ENCODE measurements at regions not wholly inside any gene's neighbourhood (a gene's known extent, or its start where the extent isn't known, plus 50 kb on each side); places are given as distances from the start of the nearest gene placed in this dataset.

- Histone ChIP-seq H3K9me3 (ENCODE audit: control insufficient read depth in 2 of 2, insufficient read depth in 1 of 2, low read depth in 1 of 2, low read length in 1 of 2) (no peaks in the 10 kb centered on the region), H3K27ac (ENCODE audit: low read depth in 1 of 3, low read length in 2 of 3) (no peak overlapping the region), H3K4me3 (ENCODE audit: low read depth in 1 of 3, low read length in 3 of 3) (no peak overlapping the region), H3K4me1 (ENCODE audit: control insufficient read depth in 3 of 3, insufficient read depth in 2 of 3, low read depth in 1 of 3, low read length in 2 of 3) (peaks cover 0 to 39% (median 0%) of the 10 kb centered on the region in 3 donors), H3K36me3 (ENCODE audit: control insufficient read depth in 3 of 3, insufficient read depth in 2 of 3, low read depth in 1 of 3, low read length in 3 of 3) (no peaks in the 10 kb centered on the region), H3K27me3 (ENCODE audit: control insufficient read depth in 3 of 3, insufficient read depth in 3 of 3, low read length in 3 of 3) (peaks cover 0 to 2% (median 0%) of the 10 kb centered on the region in 3 donors)
- WGBS, 3 donors: 90 to 91% (median 91%) methylated on average over 3 of the region's 3 CpGs
- no peak for FAIRE-seq
- DNase-seq: no peak
These were observed 78.4 kb downstream of the ADAMTS15 start for GRCh38 chr11:130526846-130527245.

- no peak overlapping the region for H3K4me3 ChIP-seq (ENCODE audit: low read depth in 1 of 3, low read length in 3 of 3)
- H3K27ac ChIP-seq (ENCODE audit: low read depth in 1 of 3, low read length in 2 of 3): peak overlapping the region in 1 of 3 donors; percentile 51
- H3K27me3 ChIP-seq (ENCODE audit: control insufficient read depth in 3 of 3, insufficient read depth in 3 of 3, low read length in 3 of 3): peaks cover 0 to 2% (median 0%) of the 10 kb centered on the region in 3 donors
- H3K9me3 ChIP-seq (ENCODE audit: control insufficient read depth in 2 of 2, insufficient read depth in 1 of 2, low read depth in 1 of 2, low read length in 1 of 2): no peaks in the 10 kb centered on the region
- DNase-seq (peak; percentile 6 to 45), FAIRE-seq (no peak)
- H3K36me3 ChIP-seq (ENCODE audit: control insufficient read depth in 3 of 3, insufficient read depth in 2 of 3, low read depth in 1 of 3, low read length in 3 of 3): no peaks in the 10 kb centered on the region
- 40 to 56% (median 48%) methylated on average over 5 of the region's 5 CpGs for WGBS, 3 donors
- H3K4me1 ChIP-seq (ENCODE audit: control insufficient read depth in 3 of 3, insufficient read depth in 2 of 3, low read depth in 1 of 3, low read length in 2 of 3): peaks cover 0 to 30% (median 0%) of the 10 kb centered on the region in 3 donors
These were observed 79.3 kb downstream of the ADAMTS15 start for GRCh38 chr11:130527636-130528297.

- Histone ChIP-seq H3K27ac (ENCODE audit: low read depth in 1 of 3, low read length in 2 of 3) (peak overlapping the region in 1 of 3 donors; percentile 51), H3K27me3 (ENCODE audit: control insufficient read depth in 3 of 3, insufficient read depth in 3 of 3, low read length in 3 of 3) (peaks cover 0 to 2% (median 0%) of the 10 kb centered on the region in 3 donors), H3K4me3 (ENCODE audit: low read depth in 1 of 3, low read length in 3 of 3) (no peak overlapping the region), H3K36me3 (ENCODE audit: control insufficient read depth in 3 of 3, insufficient read depth in 2 of 3, low read depth in 1 of 3, low read length in 3 of 3) (no peaks in the 10 kb centered on the region), H3K4me1 (ENCODE audit: control insufficient read depth in 3 of 3, insufficient read depth in 2 of 3, low read depth in 1 of 3, low read length in 2 of 3) (peaks cover 0 to 31% (median 0%) of the 10 kb centered on the region in 3 donors), H3K9me3 (ENCODE audit: control insufficient read depth in 2 of 2, insufficient read depth in 1 of 2, low read depth in 1 of 2, low read length in 1 of 2) (no peaks in the 10 kb centered on the region)
- no peak for FAIRE-seq
- DNase-seq: peak in 1 of 2 donors; percentile 60
- 44 to 71% (median 51%) methylated on average over 15 to 16 of the region's 16 CpGs for WGBS, 3 donors
These were observed 80.1 kb downstream of the ADAMTS15 start for GRCh38 chr11:130528298-130529261.

GRCh38 chr11:130529366-130529765, 80.9 kb downstream of the ADAMTS15 start:
- Histone ChIP-seq H3K9me3 (ENCODE audit: control insufficient read depth in 2 of 2, insufficient read depth in 1 of 2, low read depth in 1 of 2, low read length in 1 of 2) (no peaks in the 10 kb centered on the region), H3K4me3 (ENCODE audit: low read depth in 1 of 3, low read length in 3 of 3) (no peak overlapping the region), H3K4me1 (ENCODE audit: control insufficient read depth in 3 of 3, insufficient read depth in 2 of 3, low read depth in 1 of 3, low read length in 2 of 3) (peaks cover 0 to 32% (median 0%) of the 10 kb centered on the region in 3 donors), H3K27me3 (ENCODE audit: control insufficient read depth in 3 of 3, insufficient read depth in 3 of 3, low read length in 3 of 3) (peaks cover 0 to 2% (median under 1%) of the 10 kb centered on the region in 3 donors), H3K27ac (ENCODE audit: low read depth in 1 of 3, low read length in 2 of 3) (no peak overlapping the region), H3K36me3 (ENCODE audit: control insufficient read depth in 3 of 3, insufficient read depth in 2 of 3, low read depth in 1 of 3, low read length in 3 of 3) (no peaks in the 10 kb centered on the region)
- no peak for DNase-seq
- FAIRE-seq: no peak
- WGBS, 3 donors: 76 to 92% (median 80%) methylated on average over 5 of the region's 5 CpGs

- Histone ChIP-seq H3K4me3 (ENCODE audit: low read depth in 1 of 3, low read length in 3 of 3) (no peak overlapping the region), H3K9me3 (ENCODE audit: control insufficient read depth in 2 of 2, insufficient read depth in 1 of 2, low read depth in 1 of 2, low read length in 1 of 2) (no peaks in the 10 kb centered on the region), H3K4me1 (ENCODE audit: control insufficient read depth in 3 of 3, insufficient read depth in 2 of 3, low read depth in 1 of 3, low read length in 2 of 3) (peaks cover 0 to 32% (median 0%) of the 10 kb centered on the region in 3 donors), H3K36me3 (ENCODE audit: control insufficient read depth in 3 of 3, insufficient read depth in 2 of 3, low read depth in 1 of 3, low read length in 3 of 3) (no peaks in the 10 kb centered on the region), H3K27ac (ENCODE audit: low read depth in 1 of 3, low read length in 2 of 3) (no peak overlapping the region), H3K27me3 (ENCODE audit: control insufficient read depth in 3 of 3, insufficient read depth in 3 of 3, low read length in 3 of 3) (peaks cover 0 to 5% (median 2%) of the 10 kb centered on the region in 3 donors)
- no peak for DNase-seq
- no peak for FAIRE-seq
- WGBS, 3 donors: 79 to 85% (median 83%) methylated on average over 2 of the region's 2 CpGs
These were observed 82.6 kb downstream of the ADAMTS15 start for GRCh38 chr11:130531061-130531460.

GRCh38 chr11:130533113-130533798, 84.8 kb downstream of the ADAMTS15 start:
- DNase-seq (no peak), FAIRE-seq (no peak)
- peaks cover 0 to 18% (median 0%) of the 10 kb centered on the region in 3 donors for H3K4me1 ChIP-seq (ENCODE audit: control insufficient read depth in 3 of 3, insufficient read depth in 2 of 3, low read depth in 1 of 3, low read length in 2 of 3)
- no peaks in the 10 kb centered on the region for H3K9me3 ChIP-seq (ENCODE audit: control insufficient read depth in 2 of 2, insufficient read depth in 1 of 2, low read depth in 1 of 2, low read length in 1 of 2)
- no peaks in the 10 kb centered on the region for H3K36me3 ChIP-seq (ENCODE audit: control insufficient read depth in 3 of 3, insufficient read depth in 2 of 3, low read depth in 1 of 3, low read length in 3 of 3)
- peaks cover 0 to 5% (median 2%) of the 10 kb centered on the region in 3 donors for H3K27me3 ChIP-seq (ENCODE audit: control insufficient read depth in 3 of 3, insufficient read depth in 3 of 3, low read length in 3 of 3)
- WGBS, 3 donors: 56 to 71% (median 68%) methylated on average over 12 of the region's 12 CpGs
- H3K27ac ChIP-seq (ENCODE audit: low read depth in 1 of 3, low read length in 2 of 3): no peak overlapping the region
- no peak overlapping the region for H3K4me3 ChIP-seq (ENCODE audit: low read depth in 1 of 3, low read length in 3 of 3)

GRCh38 chr11:130533871-130534270, 85.4 kb downstream of the ADAMTS15 start:
- DNase-seq: no peak
- Histone ChIP-seq H3K4me3 (ENCODE audit: low read depth in 1 of 3, low read length in 3 of 3) (no peak overlapping the region), H3K36me3 (ENCODE audit: control insufficient read depth in 3 of 3, insufficient read depth in 2 of 3, low read depth in 1 of 3, low read length in 3 of 3) (no peaks in the 10 kb centered on the region), H3K4me1 (ENCODE audit: control insufficient read depth in 3 of 3, insufficient read depth in 2 of 3, low read depth in 1 of 3, low read length in 2 of 3) (peaks cover 0 to 12% (median 0%) of the 10 kb centered on the region in 3 donors), H3K27ac (ENCODE audit: low read depth in 1 of 3, low read length in 2 of 3) (no peak overlapping the region), H3K27me3 (ENCODE audit: control insufficient read depth in 3 of 3, insufficient read depth in 3 of 3, low read length in 3 of 3) (peaks cover 0 to 5% (median 2%) of the 10 kb centered on the region in 3 donors), H3K9me3 (ENCODE audit: control insufficient read depth in 2 of 2, insufficient read depth in 1 of 2, low read depth in 1 of 2, low read length in 1 of 2) (no peaks in the 10 kb centered on the region)
- no peak for FAIRE-seq
- 85 to 93% (median 87%) methylated on average over 5 of the region's 5 CpGs for WGBS, 3 donors

- Histone ChIP-seq H3K27me3 (ENCODE audit: control insufficient read depth in 3 of 3, insufficient read depth in 3 of 3, low read length in 3 of 3) (peaks cover 0 to 5% (median 0%) of the 10 kb centered on the region in 3 donors), H3K27ac (ENCODE audit: low read depth in 1 of 3, low read length in 2 of 3) (no peak overlapping the region), H3K9me3 (ENCODE audit: control insufficient read depth in 2 of 2, insufficient read depth in 1 of 2, low read depth in 1 of 2, low read length in 1 of 2) (no peaks in the 10 kb centered on the region), H3K36me3 (ENCODE audit: control insufficient read depth in 3 of 3, insufficient read depth in 2 of 3, low read depth in 1 of 3, low read length in 3 of 3) (no peaks in the 10 kb centered on the region), H3K4me3 (ENCODE audit: low read depth in 1 of 3, low read length in 3 of 3) (no peak overlapping the region), H3K4me1 (ENCODE audit: control insufficient read depth in 3 of 3, insufficient read depth in 2 of 3, low read depth in 1 of 3, low read length in 2 of 3) (peaks cover 0 to 7% (median 0%) of the 10 kb centered on the region in 3 donors)
- no peak for DNase-seq
- FAIRE-seq: no peak
- 86 to 90% (median 90%) methylated on average over 10 of the region's 10 CpGs for WGBS, 3 donors
These were observed 86.1 kb downstream of the ADAMTS15 start for GRCh38 chr11:130534551-130534950.

All from small intestine (tissue), 7 donors.